Calu3 (cell line): ENCODE measurements at regions not wholly inside any gene's neighbourhood (a gene's known extent, or its start where the extent isn't known, plus 50 kb on each side); places are given as distances from the start of the nearest gene placed in this dataset.

Experiments
- BruUV-seq: library from RNA; stranded (reverse); fragments of 400-500 nt; replicated peaks from 2 replicates; lab custom pipeline; 2021; lab: Mats Ljungman, UMichigan
- CTCF ChIA-PET: fragments of 300-600 bp; sonication (Branson Sonifier 250); formaldehyde crosslinking; loops from one replicate; lab custom pipeline; 2022; ENCODE audit warnings: antibody characterized with exemption; lab: Charles Lee
- DNase-seq: peaks from one replicate; pipeline ENCODE4 v3.0.0; 2022
- H3K27ac Mint-ChIP-seq: one replicate; pipeline ENCODE4 v1.8.0; 2022; ENCODE audit warnings: mixed read lengths; ENCODE audit not compliant: unreplicated experiment
- H3K27me3 Mint-ChIP-seq: one replicate; pipeline ENCODE4 v1.8.0; 2022; ENCODE audit warnings: mixed read lengths; ENCODE audit not compliant: unreplicated experiment
- H3K36me3 Mint-ChIP-seq: one replicate; pipeline ENCODE4 v1.8.0; 2022; ENCODE audit warnings: mild to moderate bottlenecking, moderate library complexity, mixed read lengths; ENCODE audit not compliant: insufficient read depth, unreplicated experiment
- H3K4me1 Mint-ChIP-seq: one replicate; pipeline ENCODE4 v1.8.0; 2022; ENCODE audit warnings: mild to moderate bottlenecking, low read depth, mixed read lengths; ENCODE audit not compliant: unreplicated experiment
- H3K4me3 Mint-ChIP-seq: one replicate; pipeline ENCODE4 v1.8.0; 2022; ENCODE audit warnings: mild to moderate bottlenecking, low read depth, moderate library complexity, mixed read lengths; ENCODE audit not compliant: unreplicated experiment
- H3K9me3 Mint-ChIP-seq: one replicate; pipeline ENCODE4 v1.8.0; 2022; ENCODE audit warnings: low read depth, mixed read lengths; ENCODE audit not compliant: unreplicated experiment
- intact Hi-C: fragments of 100-400 bp; cut with micrococcal nuclease; formaldehyde crosslinking; loops from one replicate; pipeline ENCODE4 v1.10.0; 2022; ENCODE audit not compliant: unreplicated experiment
- TF ChIP-seq, protein P1 (sequence below): fragments of 200-600 bp; IDR thresholded peaks from one replicate; pipeline ENCODE4 v1.8.0; 2022; ENCODE audit warnings: antibody characterized with exemption; ENCODE audit not compliant: unreplicated experiment

- TF ChIP-seq, protein P1, sequence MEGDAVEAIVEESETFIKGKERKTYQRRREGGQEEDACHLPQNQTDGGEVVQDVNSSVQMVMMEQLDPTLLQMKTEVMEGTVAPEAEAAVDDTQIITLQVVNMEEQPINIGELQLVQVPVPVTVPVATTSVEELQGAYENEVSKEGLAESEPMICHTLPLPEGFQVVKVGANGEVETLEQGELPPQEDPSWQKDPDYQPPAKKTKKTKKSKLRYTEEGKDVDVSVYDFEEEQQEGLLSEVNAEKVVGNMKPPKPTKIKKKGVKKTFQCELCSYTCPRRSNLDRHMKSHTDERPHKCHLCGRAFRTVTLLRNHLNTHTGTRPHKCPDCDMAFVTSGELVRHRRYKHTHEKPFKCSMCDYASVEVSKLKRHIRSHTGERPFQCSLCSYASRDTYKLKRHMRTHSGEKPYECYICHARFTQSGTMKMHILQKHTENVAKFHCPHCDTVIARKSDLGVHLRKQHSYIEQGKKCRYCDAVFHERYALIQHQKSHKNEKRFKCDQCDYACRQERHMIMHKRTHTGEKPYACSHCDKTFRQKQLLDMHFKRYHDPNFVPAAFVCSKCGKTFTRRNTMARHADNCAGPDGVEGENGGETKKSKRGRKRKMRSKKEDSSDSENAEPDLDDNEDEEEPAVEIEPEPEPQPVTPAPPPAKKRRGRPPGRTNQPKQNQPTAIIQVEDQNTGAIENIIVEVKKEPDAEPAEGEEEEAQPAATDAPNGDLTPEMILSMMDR: no peak
- Mint-ChIP-seq H3K4me3 (peak overlapping the region; percentile 6), H3K9me3 (peaks cover 7% of the 10 kb centered on the region), H3K36me3 (no peaks in the 10 kb centered on the region), H3K27me3 (no peaks in the 10 kb centered on the region), H3K4me1 (peaks cover 16% of the 10 kb centered on the region), H3K27ac (no peak overlapping the region)
- DNase-seq: no peak
- CTCF ChIA-PET: no interaction called here
- BruUV-seq: no TSS peak
- intact Hi-C loops: no loop called here
Measured at GRCh38 chr13:39283072-39283471, 244.8 kb downstream of the NHLRC3 start.

GRCh38 chr13:39284801-39285388 lies 246.6 kb downstream of the NHLRC3 start:
- intact Hi-C loops: no loop called here
- no peaks in the 10 kb centered on the region for H3K27me3 Mint-ChIP-seq
- BruUV-seq: no TSS peak

More at GRCh38 chr13:39284801-39285388, 246.6 kb downstream of the NHLRC3 start:
- Mint-ChIP-seq H3K9me3 (peaks cover 7% of the 10 kb centered on the region), H3K4me1 (peaks cover 16% of the 10 kb centered on the region), H3K36me3 (no peaks in the 10 kb centered on the region), H3K27ac (no peak overlapping the region), H3K4me3 (no peak overlapping the region)
- TF ChIP-seq, protein P1: no peak
- CTCF ChIA-PET: no interaction called here
- DNase-seq: no peak
